Stomach (tissue), 4 donors: ENCODE measurements at regions not wholly inside any gene's neighbourhood (a gene's known extent, or its start where the extent isn't known, plus 50 kb on each side); places are given as distances from the start of the nearest gene placed in this dataset.

Experiments used
- EP300 ChIP-seq: sonication (generic); formaldehyde crosslinking; IDR thresholded peaks from one replicate; pipeline ENCODE4 v1.6.1; 2017; ENCODE audit warnings: antibody characterized with exemption
- POLR2A ChIP-seq, 4 donors: fragments of 450-650 bp; IDR thresholded peaks; one replicate each; pipeline ENCODE4 v1.6.1; 2016; ENCODE audit warnings: antibody characterized with exemption in 4 of 4, control low read depth in 2 of 4, mild to moderate bottlenecking in 1 of 4, moderate library complexity in 1 of 4
- POLR2AphosphoS5 ChIP-seq, 3 donors: sonication (generic); formaldehyde crosslinking; IDR thresholded peaks; one replicate each; pipeline ENCODE4 v1.6.1; 2016; ENCODE audit warnings: antibody characterized with exemption in 3 of 3
- TF ChIP-seq, protein P1 (sequence below), 7 experiments: fragments of 450-650 bp in 4 of 7; fragments of 200-600 bp in 3 of 7; sonication (generic) in 3 of 7; IDR thresholded peaks; one replicate each; pipeline ENCODE4 v1.5.1; 2016 to 2019; ENCODE audit warnings: antibody characterized with exemption in 7 of 7, control low read depth in 2 of 7, mild to moderate bottlenecking in 1 of 7

DNA sequence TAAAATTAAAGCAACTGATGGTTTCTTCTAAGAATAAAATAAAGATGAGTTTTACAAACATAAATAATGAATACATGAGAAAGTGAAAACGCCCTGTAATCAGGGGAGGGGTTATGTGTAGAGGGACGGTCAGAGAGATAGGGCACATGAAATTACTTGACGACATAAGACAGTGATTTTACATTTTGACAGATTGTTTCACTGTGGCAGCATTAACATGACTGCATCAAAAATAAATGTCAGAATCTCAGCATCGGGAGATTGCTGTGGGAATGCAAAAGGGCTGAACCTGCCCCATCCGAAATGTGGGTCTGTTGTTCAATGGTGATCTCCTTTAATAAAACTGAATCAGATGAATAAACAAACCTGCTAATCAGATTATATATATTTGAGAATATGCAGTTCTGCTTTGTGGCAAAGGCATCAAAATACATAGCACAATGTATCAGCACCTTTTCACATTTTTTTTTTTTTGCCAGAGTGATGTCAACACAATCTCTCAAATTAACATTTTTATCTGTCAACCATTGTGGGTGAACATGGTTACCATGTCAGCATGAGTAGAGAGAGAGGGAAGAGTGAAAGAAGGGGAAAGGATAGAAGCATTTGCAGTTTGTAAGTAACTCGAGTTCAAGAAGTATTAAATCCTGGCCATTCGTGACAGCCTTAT, 177.1 kb upstream of the MAN1A1 start:
- TF ChIP-seq, protein P1, sequence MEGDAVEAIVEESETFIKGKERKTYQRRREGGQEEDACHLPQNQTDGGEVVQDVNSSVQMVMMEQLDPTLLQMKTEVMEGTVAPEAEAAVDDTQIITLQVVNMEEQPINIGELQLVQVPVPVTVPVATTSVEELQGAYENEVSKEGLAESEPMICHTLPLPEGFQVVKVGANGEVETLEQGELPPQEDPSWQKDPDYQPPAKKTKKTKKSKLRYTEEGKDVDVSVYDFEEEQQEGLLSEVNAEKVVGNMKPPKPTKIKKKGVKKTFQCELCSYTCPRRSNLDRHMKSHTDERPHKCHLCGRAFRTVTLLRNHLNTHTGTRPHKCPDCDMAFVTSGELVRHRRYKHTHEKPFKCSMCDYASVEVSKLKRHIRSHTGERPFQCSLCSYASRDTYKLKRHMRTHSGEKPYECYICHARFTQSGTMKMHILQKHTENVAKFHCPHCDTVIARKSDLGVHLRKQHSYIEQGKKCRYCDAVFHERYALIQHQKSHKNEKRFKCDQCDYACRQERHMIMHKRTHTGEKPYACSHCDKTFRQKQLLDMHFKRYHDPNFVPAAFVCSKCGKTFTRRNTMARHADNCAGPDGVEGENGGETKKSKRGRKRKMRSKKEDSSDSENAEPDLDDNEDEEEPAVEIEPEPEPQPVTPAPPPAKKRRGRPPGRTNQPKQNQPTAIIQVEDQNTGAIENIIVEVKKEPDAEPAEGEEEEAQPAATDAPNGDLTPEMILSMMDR (IDR thresholded peaks at IDR 0.05) = no peak
- no peak for TF ChIP-seq POLR2A (IDR thresholded peaks at IDR 0.05)
- no peak for TF ChIP-seq POLR2AphosphoS5 (IDR thresholded peaks at IDR 0.05)
- no peak for TF ChIP-seq EP300
